K562 (cell line): ENCODE measurements at regions not wholly inside any gene's neighbourhood (a gene's known extent, or its start where the extent isn't known, plus 50 kb on each side); places are given as distances from the start of the nearest gene placed in this dataset.

Experiments used
- ATAC-seq: fragments of 200-7000 bp; cut with Tn5 transposase; 3 replicates; pipeline ENCODE4 v1.9.1; 2020; ENCODE audit warnings: moderate library complexity
- BruUV-seq: library from RNA; stranded (reverse); fragments of 400-500 nt; replicated peaks from 2 replicates; lab custom pipeline; 2021; lab: Mats Ljungman, UMichigan
- CTCF ChIA-PET: fragments of 300-600 bp; formaldehyde crosslinking; extraction: SDS; loops from one replicate; lab custom pipeline; 2021; ENCODE audit warnings: low intra/inter-chr PET ratio; lab: Yijun Ruan, JAX
- POLR2A ChIA-PET: fragments of 300-600, 350-650 bp; sonication (Branson Sonifier 250); formaldehyde crosslinking; extraction: SDS; loops from one replicate; lab custom pipeline; 2021; ENCODE audit warnings: antibody characterized with exemption, inconsistent platforms; lab: Yijun Ruan, JAX
- DNase-seq, 4 experiments: peaks; one replicate each; pipeline versions ENCODE4 v3.0.0 to v3.0.0-alpha.2; 2011 to 2018; ENCODE audit warnings: low spot score in 3 of 4, mixed read lengths in 3 of 4; ENCODE audit errors: extremely low read depth in 1 of 4
- FAIRE-seq: peaks from 2 replicates; lab custom pipeline; 2011; peaks lifted over from hg19 to GRCh38; lab: Jason Lieb, UNC
- H2AFZ ChIP-seq: 2 replicates; pipeline ENCODE4 v1.6.0; 2011; ENCODE audit warnings: low read depth, low read length, control low read depth, inconsistent platforms
- H3K27ac ChIP-seq: fragments of 200-600 bp; 3 replicates; pipeline ENCODE4 v1.8.0; 2011; ENCODE audit warnings: low read depth, mild to moderate bottlenecking, control low read depth, inconsistent platforms, low read length, moderate library complexity, mixed read lengths; ENCODE audit errors: extremely low read depth
- H3K27me3 ChIP-seq, 2 experiments: fragments of 300-600 bp in 1 of 2; 2 replicates in 1 of 2; 3 replicates in 1 of 2; pipeline versions ENCODE4 v1.6.0 to v1.8.0; 2011; ENCODE audit warnings: inconsistent platforms in 2 of 2, low read length in 2 of 2, mild to moderate bottlenecking in 1 of 2, mixed read lengths in 1 of 2, moderate library complexity in 1 of 2; ENCODE audit not compliant: control insufficient read depth in 2 of 2, insufficient read depth in 2 of 2
- H3K36me3 ChIP-seq: fragments of 300-600 bp; 3 replicates; pipeline ENCODE4 v1.8.0; 2011; ENCODE audit warnings: mild to moderate bottlenecking, low read length, inconsistent platforms; ENCODE audit not compliant: control insufficient read depth, insufficient read depth
- H3K4me1 ChIP-seq, 2 experiments: fragments of 200-600 bp in 1 of 2; replicated peaks in 1 of 2; 2 replicates in 1 of 2; 3 replicates in 1 of 2; pipeline versions ENCODE4 v1.5.1 to v1.8.0; 2011; ENCODE audit warnings: inconsistent platforms in 2 of 2, low read length in 2 of 2, mild to moderate bottlenecking in 1 of 2, mixed read lengths in 1 of 2, moderate library complexity in 1 of 2; ENCODE audit not compliant: control insufficient read depth in 2 of 2, insufficient read depth in 2 of 2
- H3K4me2 ChIP-seq: 2 replicates; pipeline ENCODE4 v1.6.1; 2011; ENCODE audit warnings: low read length, control low read depth, inconsistent platforms, mixed read lengths; ENCODE audit not compliant: insufficient read depth
- H3K4me3 ChIP-seq: fragments of 200-600 bp; sonication (generic), shearing (Covaris generic); 2 replicates; pipeline ENCODE4 v1.5.1; 2016; ENCODE audit warnings: control low read depth, inconsistent platforms
- H3K79me2 ChIP-seq: fragments of 200-600 bp; 3 replicates; pipeline ENCODE4 v1.8.0; 2011; ENCODE audit warnings: low read length, inconsistent platforms; ENCODE audit not compliant: control insufficient read depth, insufficient read depth
- H3K9ac ChIP-seq, 2 experiments: 2 replicates each; pipeline versions ENCODE4 v1.6.0 to v1.6.1; 2011; ENCODE audit warnings: low read depth in 2 of 2, low read length in 2 of 2, control low read depth in 1 of 2, inconsistent platforms in 1 of 2, mild to moderate bottlenecking in 1 of 2, mixed read lengths in 1 of 2; ENCODE audit not compliant: insufficient read depth in 1 of 2
- H3K9me1 ChIP-seq: one replicate; pipeline ENCODE4 v1.6.0; 2011; ENCODE audit warnings: inconsistent platforms, mild to moderate bottlenecking, low read length, moderate library complexity; ENCODE audit not compliant: control insufficient read depth, insufficient read depth
- H3K9me3 ChIP-seq: replicated peaks from 2 replicates; pipeline ENCODE4 v1.5.1; 2011; ENCODE audit warnings: low read depth, low read length, inconsistent platforms; ENCODE audit not compliant: control insufficient read depth, insufficient read depth
- H4K20me1 ChIP-seq: replicated peaks from 2 replicates; pipeline ENCODE4 v1.6.1; 2011; ENCODE audit warnings: low read length, inconsistent platforms, mixed read lengths; ENCODE audit not compliant: control insufficient read depth, insufficient read depth
- ADNP ChIP-seq: fragments of 200-800 bp; sonication (Bioruptor generic); IDR thresholded peaks from 2 replicates; pipeline ENCODE4 v1.6.1; 2016; ENCODE audit warnings: missing genetic modification characterization, missing compliant biosample characterization
- BHLHE40 ChIP-seq: IDR thresholded peaks from 2 replicates; pipeline ENCODE4 v1.6.1; 2011; ENCODE audit warnings: low read length, improper control_type of control experiment
- JUN ChIP-seq, 2 experiments: sonication (generic) in 1 of 2; formaldehyde crosslinking in 1 of 2; IDR thresholded peaks; 2 replicates each; pipeline versions ENCODE4 v1.6.1 to v1.8.0; 2012 to 2022; ENCODE audit warnings: borderline replicate concordance in 2 of 2, mild to moderate bottlenecking in 2 of 2, improper control_type of control experiment in 1 of 2, low read depth in 1 of 2, low read length in 1 of 2, missing genetic modification reagents in 1 of 2
- MCM5 ChIP-seq: fragments of 450-650 bp; IDR thresholded peaks from 2 replicates; pipeline ENCODE4 v1.6.1; 2016; ENCODE audit warnings: low read depth
- RBM25 ChIP-seq: fragments of 200-400 bp; formaldehyde crosslinking; IDR thresholded peaks from 2 replicates; pipeline ENCODE4 v1.6.1; 2018; ENCODE audit warnings: low read length, low read depth, moderate library complexity; ENCODE audit not compliant: severe bottlenecking
- ZBTB5 ChIP-seq: fragments of 450-650 bp; IDR thresholded peaks from 2 replicates; pipeline ENCODE4 v1.6.1; 2017; ENCODE audit warnings: antibody characterized with exemption
- ZNF121 ChIP-seq: sonication (generic); formaldehyde crosslinking; conservative IDR thresholded peaks from 2 replicates; pipeline ENCODE4 v1.8.0; 2022; ENCODE audit warnings: missing genetic modification reagents
- ZNF197 ChIP-seq: fragments of 200-800 bp; sonication (Bioruptor generic); IDR thresholded peaks from 2 replicates; pipeline ENCODE4 v1.6.1; 2016; ENCODE audit warnings: low read depth, missing genetic modification characterization, missing compliant biosample characterization
- ZNF512 ChIP-seq: IDR thresholded peaks from 2 replicates; pipeline ENCODE4 v1.6.1; 2016; ENCODE audit warnings: missing genetic modification characterization, missing compliant biosample characterization
- WGBS: fragments of 100-300 bp; shearing (Covaris generic); methylation state at CpG from one replicate; pipeline ENCODE4 v1.1.6; 2016; ENCODE audit warnings: low coverage, mixed read lengths; ENCODE audit not compliant: insufficient coverage; ENCODE audit errors: missing lambda C conversion rate; 5-methylcytosine and 5-hydroxymethylcytosine counted together
- in situ Hi-C: fragments of 300-500 bp; cut with MboI; formaldehyde crosslinking; loops from 4 replicates; pipeline ENCODE4 v1.15.0; 2018; ENCODE audit warnings: inconsistent platforms, mixed read lengths
- intact Hi-C: fragments of 100-400 bp; cut with micrococcal nuclease; formaldehyde crosslinking; loops from 2 replicates; pipeline ENCODE4 v1.14.2; 2022

GRCh38 chr6:170117111-170117972 is 173.5 kb downstream of the DLL1 start:
- Histone ChIP-seq H3K27ac (no peak overlapping the region), H4K20me1 (no peaks in the 10 kb centered on the region), H3K27me3 (peaks cover 0 to 3% of the 10 kb centered on the region in 2 experiments; a peak in 3 of 5 replicates), H2AFZ (no peak overlapping the region), H3K9me3 (peaks cover 5% of the 10 kb centered on the region; the same call in 1 of the 2 replicates), H3K9me1 (no peaks in the 10 kb centered on the region), H3K79me2 (no peaks in the 10 kb centered on the region), H3K36me3 (no peaks in the 10 kb centered on the region), H3K4me3 (no peak overlapping the region), H3K9ac (no peak overlapping the region; a peak in 1 of 4 replicates), H3K4me1 (0 out of 5 replicates have a peak, but pooled peaks cover 0 to 2% of the 10 kb centered on the region in 2 experiments), H3K4me2 (no peak overlapping the region)
- POLR2A ChIA-PET, result interaction anchor here (0.6 kb wide), 1 partner anchor 668 kb away, joined by 3 read pairs; no protein-coding TSS in a partner anchor
- intact Hi-C loops (no loop called here), in situ Hi-C loops (no loop called here)
- WGBS, result under 1% methylated on average over 18 of the region's 21 CpGs
- no TSS peak for BruUV-seq
- ATAC-seq (no peak), DNase-seq (no peak), FAIRE-seq (no peak)
- TF ChIP-seq ADNP, result no peak
- CTCF ChIA-PET, result no interaction called here

GRCh38 chr6:170116636-170117035 is 174.2 kb downstream of the DLL1 start:
- H3K36me3 ChIP-seq, result no peaks in the 10 kb centered on the region
- in situ Hi-C loops (no loop called here), intact Hi-C loops (no loop called here)
- FAIRE-seq (no peak), DNase-seq (no peak), ATAC-seq (no peak)
- WGBS, result 0% methylated on average over 7 of the region's 7 CpGs
- no peak overlapping the region for H2AFZ ChIP-seq
- H3K79me2 ChIP-seq, result no peaks in the 10 kb centered on the region
- H3K4me1 ChIP-seq, result 0 out of 5 replicates have a peak, but pooled peaks cover 0 to 2% of the 10 kb centered on the region in 2 experiments
- ChIA-PET CTCF (no interaction called here), POLR2A (interaction anchor here (0.6 kb wide), 1 partner anchor 18 kb away, joined by 4 read pairs; no protein-coding TSS in a partner anchor)
- H3K9me1 ChIP-seq, result no peaks in the 10 kb centered on the region
- H3K9ac ChIP-seq, result no peak overlapping the region
- no peaks in the 10 kb centered on the region for H4K20me1 ChIP-seq
- H3K27ac ChIP-seq, result no peak overlapping the region
- BruUV-seq, result no TSS peak
- H3K4me2 ChIP-seq, result no peak overlapping the region
- H3K27me3 ChIP-seq, result peaks cover 2 to 10% of the 10 kb centered on the region in 2 experiments; a peak in 4 of 5 replicates
- no peak overlapping the region for H3K4me3 ChIP-seq
- peaks cover 5% of the 10 kb centered on the region; the same call in 1 of the 2 replicates for H3K9me3 ChIP-seq
- TF ChIP-seq ZNF121 (CRISPR knock-in tag), result no peak
- TF ChIP-seq ZNF512 (tag), result no peak
- TF ChIP-seq MCM5, result no peak
- no peak for TF ChIP-seq ZBTB5
- no peak for TF ChIP-seq ZNF197 (CRISPR knock-in tag)
- TF ChIP-seq RBM25, result no peak
- no peak for TF ChIP-seq BHLHE40
- TF ChIP-seq JUN (IDR thresholded peaks at IDR 0.05; ENCODE audit: borderline replicate concordance, low read depth, low read length), result no peak
- TF ChIP-seq JUN (CRISPR knock-in tag; IDR thresholded peaks at IDR 0.05; ENCODE audit: borderline replicate concordance), result no peak
